ENCODE measurements at regions not wholly inside any gene's neighbourhood (a gene's known extent, or its start where the extent isn't known, plus 50 kb on each side); places are given as distances from the start of the nearest gene placed in this dataset.
"Not testable (repeated sequence)": the region's sequence is repeated elsewhere in the genome, so short reads cannot be mapped to it uniquely, and the experiment has no call there.

DNA sequence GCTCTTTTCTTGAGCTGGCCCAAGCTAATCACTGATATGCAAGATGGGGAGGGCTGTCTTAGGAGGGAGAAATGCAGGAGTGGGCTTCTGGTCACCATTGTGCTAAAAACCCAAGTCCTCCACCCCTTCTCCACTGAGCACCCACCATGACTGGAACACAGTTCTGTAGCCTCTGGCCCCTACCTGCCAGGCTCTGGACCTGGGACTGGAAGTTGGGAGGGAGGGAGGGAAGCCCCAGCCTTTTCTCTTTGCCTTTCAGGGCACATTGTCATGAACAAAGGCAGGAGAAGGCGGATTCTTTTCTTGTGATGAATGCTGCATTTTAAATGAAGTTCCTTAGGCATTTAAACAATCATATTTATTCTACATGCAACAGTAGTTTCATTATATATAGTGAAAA is 559.1 kb upstream of the TRPC7 start:
- DNase-seq, result no peak

GRCh38 chr5:136910625-136911024 is 545.3 kb upstream of the TRPC7 start:
- no peak for DNase-seq

GRCh38 chr5:136909906-136910305 is 544.6 kb upstream of the TRPC7 start:
- DNase-seq, result no peak

DNA sequence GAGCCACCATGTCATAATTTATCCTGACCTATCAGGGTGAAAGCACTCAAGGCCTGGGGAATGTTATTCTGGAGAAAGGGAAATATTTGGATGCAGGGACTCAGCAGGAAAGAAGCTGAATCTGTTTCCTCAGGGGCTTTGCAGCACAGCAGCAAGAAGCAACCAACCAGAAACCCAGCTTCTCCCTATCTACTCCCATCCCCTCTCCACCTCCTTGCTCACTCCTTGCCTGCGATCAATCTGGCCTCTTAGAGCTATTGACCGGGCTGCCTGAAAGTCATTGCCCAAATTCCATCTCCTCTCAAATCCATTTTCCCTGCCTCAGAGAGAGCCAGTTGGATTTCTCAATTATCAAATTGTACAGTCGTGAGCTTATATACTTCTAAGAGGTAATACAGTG is 542.0 kb upstream of the TRPC7 start:
- no peak for DNase-seq

DNA sequence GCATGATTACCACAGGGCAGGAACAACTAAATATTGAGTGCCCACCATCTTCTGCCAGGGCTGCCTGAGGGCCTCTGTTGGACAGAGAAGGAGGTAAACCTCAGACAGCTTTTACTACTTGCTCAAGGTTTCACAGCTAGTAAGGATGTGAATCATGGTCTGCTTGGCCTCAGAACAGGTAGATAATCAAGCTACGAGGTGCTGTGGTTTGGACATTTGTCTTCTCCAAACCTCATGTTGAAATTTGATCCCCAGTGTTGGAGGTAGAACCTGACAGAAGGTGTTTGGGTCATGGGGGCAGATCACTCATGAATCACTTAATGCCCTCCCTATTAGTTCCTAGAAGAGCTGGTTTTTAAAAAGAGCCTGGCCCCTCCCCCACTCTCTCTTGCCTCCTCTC is 541.2 kb upstream of the TRPC7 start:
- DNase-seq, result no peak

- no peak for DNase-seq
These were observed 540.2 kb upstream of the TRPC7 start for GRCh38 chr5:136905571-136905970.

GRCh38 chr5:136894070-136894469 is 528.7 kb upstream of the TRPC7 start:
- DNase-seq, result no peak

GRCh38 chr5:136892000-136892399 is 526.7 kb upstream of the TRPC7 start:
- no peak for DNase-seq

GRCh38 chr5:136891175-136891972 is 526.0 kb upstream of the TRPC7 start:
- DNase-seq, result peak; percentile 25

DNA sequence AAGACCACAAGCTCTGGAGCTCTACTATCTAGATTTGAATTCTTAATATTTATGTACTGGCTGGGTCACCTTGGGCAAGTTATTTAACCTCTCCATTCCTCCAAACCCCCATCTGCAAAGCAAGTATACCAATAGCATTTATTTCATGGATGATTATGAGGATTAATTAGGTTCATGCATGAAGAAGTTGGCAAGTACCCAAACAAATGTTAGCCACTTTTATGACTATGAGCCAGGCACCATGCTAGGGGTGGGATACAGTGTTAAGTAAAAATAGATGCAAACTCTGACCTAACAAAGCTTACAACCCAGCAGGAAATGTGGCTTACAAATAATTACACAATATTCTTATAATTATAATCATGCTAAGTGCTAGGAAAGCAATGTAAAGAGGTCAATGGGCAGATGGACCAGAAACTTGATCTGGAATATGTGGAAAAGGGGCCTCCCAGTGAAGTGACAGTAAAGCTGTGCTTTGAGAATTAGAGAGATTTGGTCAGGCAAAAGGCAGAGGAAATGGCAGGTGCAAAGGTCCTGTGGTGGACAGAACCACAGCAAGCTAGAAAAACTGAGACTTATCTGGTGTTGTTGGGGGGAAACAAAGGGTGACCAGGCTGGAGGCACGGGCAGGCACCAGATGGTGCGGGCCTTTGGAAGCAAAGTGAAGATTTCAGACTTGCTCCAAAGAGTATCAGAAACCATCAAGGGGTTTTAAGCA is 525.2 kb upstream of the TRPC7 start:
- peak; percentile 6 for DNase-seq

- no peak for DNase-seq
These were observed 521.3 kb upstream of the TRPC7 start for GRCh38 chr5:136886608-136887007.

GRCh38 chr5:136864960-136865359 is 499.6 kb upstream of the TRPC7 start:
- DNase-seq, result no peak

DNA sequence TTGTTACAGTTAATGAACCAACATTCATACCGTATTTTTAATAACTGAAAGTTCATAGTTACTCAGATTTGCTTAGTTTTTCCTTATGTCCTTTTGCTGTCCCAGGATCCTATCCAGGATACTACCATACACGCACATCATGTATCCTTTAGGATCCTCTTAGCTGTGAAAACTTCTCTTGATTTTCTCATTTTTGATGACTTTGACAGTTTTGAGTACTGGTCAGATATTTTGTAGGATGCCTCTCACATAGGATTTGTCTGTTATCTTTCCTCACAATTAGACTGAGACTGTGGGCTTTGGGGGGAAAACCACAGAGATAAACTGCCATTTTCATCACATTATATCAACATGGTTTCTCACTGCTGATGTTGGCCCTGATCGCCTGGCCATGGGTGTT is 491.3 kb upstream of the TRPC7 start:
- no peak for DNase-seq

GRCh38 chr5:136853971-136854370 is 488.6 kb upstream of the TRPC7 start:
- DNase-seq, result no peak

DNA sequence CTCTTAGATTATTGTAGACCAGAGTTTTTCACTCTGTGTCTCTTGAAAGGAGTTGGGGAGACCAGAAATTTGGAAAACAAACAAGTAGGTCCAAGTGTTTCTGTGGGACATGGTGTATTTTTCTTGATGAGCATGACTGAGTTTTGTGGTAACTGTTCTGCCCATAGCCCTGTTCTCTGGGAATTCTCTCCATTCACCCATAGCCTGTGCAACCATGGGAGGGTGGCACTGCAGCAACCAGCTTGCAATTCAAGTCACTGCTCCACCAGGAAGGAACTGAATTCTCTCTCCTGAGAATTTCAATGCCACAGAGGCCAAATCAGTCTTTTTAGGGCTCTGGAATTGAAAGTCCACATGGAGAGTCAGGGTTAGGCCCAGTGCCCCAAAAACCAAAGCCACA is 475.3 kb upstream of the TRPC7 start:
- no peak for DNase-seq

- no peak for DNase-seq
These were observed 470.7 kb upstream of the TRPC7 start for GRCh38 chr5:136836093-136836492.

DNA sequence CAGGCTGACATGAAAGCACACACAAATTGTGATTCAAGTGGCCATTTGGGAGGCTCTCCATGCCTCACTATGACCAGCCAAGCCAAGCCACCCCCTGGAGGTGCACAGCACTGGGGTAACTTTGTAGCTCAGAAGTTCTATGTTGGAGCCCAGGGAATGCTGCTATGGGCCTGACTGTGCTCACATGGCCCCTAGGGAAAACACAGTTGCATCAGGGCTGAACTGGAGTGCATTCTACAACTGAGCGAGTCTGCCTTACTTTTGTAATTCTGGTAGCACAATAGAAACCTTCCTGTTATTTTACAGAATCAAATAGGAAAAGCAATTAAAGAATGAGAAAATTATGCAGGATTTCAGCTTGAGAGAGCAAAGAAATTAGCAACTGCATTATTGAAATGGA is 455.5 kb upstream of the TRPC7 start:
- peak; percentile 9 for DNase-seq

GRCh38 chr5:136819526-136820302 is 454.4 kb upstream of the TRPC7 start:
- DNase-seq, result peak; percentile 13

- no peak for DNase-seq
These were observed 451.0 kb upstream of the TRPC7 start for GRCh38 chr5:136816327-136816726.

- no peak for DNase-seq
These were observed 449.5 kb upstream of the TRPC7 start for GRCh38 chr5:136814619-136815378.

GRCh38 chr5:136812270-136812669 is 446.9 kb upstream of the TRPC7 start:
- DNase-seq, result not testable (repeated sequence)

DNA sequence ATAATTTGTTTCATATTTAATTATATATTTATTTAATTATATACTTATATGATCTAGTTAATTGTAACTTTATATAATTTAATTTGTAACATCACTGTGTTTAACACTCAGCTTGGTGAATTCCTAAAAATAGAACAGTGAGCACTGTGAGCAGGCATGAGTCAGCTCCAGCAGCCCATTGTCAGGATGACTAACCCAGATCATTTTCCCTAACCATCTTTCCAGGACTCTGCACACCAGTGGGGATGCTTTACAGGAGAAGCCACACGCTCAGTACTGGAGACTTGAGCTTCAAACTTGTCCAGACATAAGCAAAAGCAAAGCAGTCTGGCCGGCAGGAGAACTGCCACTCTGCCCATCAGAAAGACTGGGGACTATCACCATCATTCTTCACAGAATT is 446.2 kb upstream of the TRPC7 start:
- DNase-seq, result no peak

GRCh38 chr5:136811086-136811485 is 445.7 kb upstream of the TRPC7 start:
- DNase-seq, result no peak
